ENCODE measurements at regions not wholly inside any gene's neighbourhood (a gene's known extent, or its start where the extent isn't known, plus 50 kb on each side); places are given as distances from the start of the nearest gene placed in this dataset.

DNA sequence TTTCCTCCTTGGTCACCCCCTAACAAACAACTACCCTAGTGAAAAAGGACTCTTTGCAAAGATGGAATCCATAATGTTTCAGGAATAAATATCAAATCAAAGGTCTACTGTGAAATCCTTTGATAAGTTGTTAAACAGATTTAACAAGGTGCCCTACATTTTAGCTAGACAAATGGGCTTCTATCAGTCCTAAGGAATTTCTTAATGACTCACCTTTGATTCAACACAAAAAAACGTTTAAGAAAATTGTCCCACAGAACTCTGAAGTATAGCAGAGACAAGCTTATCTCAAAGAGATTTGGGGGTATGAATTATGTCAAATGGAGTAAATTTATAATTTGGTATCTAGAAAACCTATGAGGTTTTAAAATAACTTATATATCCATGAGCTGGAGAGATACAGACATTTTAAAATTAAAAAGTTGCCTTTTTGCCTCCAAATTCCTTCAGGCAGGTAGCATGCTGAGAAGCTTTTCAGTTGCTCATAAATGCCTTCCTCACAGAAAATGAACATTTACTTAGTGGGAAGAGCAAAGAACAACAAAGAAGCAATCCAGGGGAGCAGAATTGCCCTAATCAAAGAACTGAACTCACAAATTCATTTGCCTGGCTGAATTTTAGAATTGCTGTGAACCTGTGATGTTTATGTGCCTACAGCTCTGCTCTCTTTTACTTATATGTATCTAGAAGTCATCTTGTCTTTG is 649.3 kb downstream of the STPG2 start:
- TF ChIP-seq NR2F2 (IDR thresholded peaks at IDR 0.05) = no peak
- no peak for TF ChIP-seq EGR1 (IDR thresholded peaks at IDR 0.05; ENCODE audit: low read depth in 2 of 2)
- TF ChIP-seq HNF4G (IDR thresholded peaks at IDR 0.05) = no peak
- TF ChIP-seq RAD21 (IDR thresholded peaks at IDR 0.05) = no peak
- no peak for TF ChIP-seq GABPA (IDR thresholded peaks at IDR 0.05 in 1 of 2, conservative IDR thresholded peaks at IDR 0.05 in 1 of 2)
- TF ChIP-seq, protein P1, sequence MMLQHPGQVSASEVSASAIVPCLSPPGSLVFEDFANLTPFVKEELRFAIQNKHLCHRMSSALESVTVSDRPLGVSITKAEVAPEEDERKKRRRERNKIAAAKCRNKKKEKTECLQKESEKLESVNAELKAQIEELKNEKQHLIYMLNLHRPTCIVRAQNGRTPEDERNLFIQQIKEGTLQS (IDR thresholded peaks at IDR 0.05) = no peak
- TF ChIP-seq, protein P2, sequence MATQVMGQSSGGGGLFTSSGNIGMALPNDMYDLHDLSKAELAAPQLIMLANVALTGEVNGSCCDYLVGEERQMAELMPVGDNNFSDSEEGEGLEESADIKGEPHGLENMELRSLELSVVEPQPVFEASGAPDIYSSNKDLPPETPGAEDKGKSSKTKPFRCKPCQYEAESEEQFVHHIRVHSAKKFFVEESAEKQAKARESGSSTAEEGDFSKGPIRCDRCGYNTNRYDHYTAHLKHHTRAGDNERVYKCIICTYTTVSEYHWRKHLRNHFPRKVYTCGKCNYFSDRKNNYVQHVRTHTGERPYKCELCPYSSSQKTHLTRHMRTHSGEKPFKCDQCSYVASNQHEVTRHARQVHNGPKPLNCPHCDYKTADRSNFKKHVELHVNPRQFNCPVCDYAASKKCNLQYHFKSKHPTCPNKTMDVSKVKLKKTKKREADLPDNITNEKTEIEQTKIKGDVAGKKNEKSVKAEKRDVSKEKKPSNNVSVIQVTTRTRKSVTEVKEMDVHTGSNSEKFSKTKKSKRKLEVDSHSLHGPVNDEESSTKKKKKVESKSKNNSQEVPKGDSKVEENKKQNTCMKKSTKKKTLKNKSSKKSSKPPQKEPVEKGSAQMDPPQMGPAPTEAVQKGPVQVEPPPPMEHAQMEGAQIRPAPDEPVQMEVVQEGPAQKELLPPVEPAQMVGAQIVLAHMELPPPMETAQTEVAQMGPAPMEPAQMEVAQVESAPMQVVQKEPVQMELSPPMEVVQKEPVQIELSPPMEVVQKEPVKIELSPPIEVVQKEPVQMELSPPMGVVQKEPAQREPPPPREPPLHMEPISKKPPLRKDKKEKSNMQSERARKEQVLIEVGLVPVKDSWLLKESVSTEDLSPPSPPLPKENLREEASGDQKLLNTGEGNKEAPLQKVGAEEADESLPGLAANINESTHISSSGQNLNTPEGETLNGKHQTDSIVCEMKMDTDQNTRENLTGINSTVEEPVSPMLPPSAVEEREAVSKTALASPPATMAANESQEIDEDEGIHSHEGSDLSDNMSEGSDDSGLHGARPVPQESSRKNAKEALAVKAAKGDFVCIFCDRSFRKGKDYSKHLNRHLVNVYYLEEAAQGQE (IDR thresholded peaks at IDR 0.05) = no peak
- no peak for TF ChIP-seq SP1 (IDR thresholded peaks at IDR 0.05)
- TF ChIP-seq, protein P3, sequence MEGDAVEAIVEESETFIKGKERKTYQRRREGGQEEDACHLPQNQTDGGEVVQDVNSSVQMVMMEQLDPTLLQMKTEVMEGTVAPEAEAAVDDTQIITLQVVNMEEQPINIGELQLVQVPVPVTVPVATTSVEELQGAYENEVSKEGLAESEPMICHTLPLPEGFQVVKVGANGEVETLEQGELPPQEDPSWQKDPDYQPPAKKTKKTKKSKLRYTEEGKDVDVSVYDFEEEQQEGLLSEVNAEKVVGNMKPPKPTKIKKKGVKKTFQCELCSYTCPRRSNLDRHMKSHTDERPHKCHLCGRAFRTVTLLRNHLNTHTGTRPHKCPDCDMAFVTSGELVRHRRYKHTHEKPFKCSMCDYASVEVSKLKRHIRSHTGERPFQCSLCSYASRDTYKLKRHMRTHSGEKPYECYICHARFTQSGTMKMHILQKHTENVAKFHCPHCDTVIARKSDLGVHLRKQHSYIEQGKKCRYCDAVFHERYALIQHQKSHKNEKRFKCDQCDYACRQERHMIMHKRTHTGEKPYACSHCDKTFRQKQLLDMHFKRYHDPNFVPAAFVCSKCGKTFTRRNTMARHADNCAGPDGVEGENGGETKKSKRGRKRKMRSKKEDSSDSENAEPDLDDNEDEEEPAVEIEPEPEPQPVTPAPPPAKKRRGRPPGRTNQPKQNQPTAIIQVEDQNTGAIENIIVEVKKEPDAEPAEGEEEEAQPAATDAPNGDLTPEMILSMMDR (IDR thresholded peaks at IDR 0.05; ENCODE audit: low read depth, low read length, missing input control) = no peak
- no peak for TF ChIP-seq RXRA (IDR thresholded peaks at IDR 0.05)
- TF ChIP-seq HNF4A (conservative IDR thresholded peaks at IDR 0.05) = no peak
- no peak for TF ChIP-seq FOXA2 (IDR thresholded peaks at IDR 0.05)
- TF ChIP-seq TAF1 (conservative IDR thresholded peaks at IDR 0.05) = no peak
- TF ChIP-seq JUND (IDR thresholded peaks at IDR 0.05) = no peak
- no peak for TF ChIP-seq FOXA1 (IDR thresholded peaks at IDR 0.05)
- TF ChIP-seq, protein P4, sequence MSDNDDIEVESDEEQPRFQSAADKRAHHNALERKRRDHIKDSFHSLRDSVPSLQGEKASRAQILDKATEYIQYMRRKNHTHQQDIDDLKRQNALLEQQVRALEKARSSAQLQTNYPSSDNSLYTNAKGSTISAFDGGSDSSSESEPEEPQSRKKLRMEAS (IDR thresholded peaks at IDR 0.05) = no peak
- TF ChIP-seq, protein P5, sequence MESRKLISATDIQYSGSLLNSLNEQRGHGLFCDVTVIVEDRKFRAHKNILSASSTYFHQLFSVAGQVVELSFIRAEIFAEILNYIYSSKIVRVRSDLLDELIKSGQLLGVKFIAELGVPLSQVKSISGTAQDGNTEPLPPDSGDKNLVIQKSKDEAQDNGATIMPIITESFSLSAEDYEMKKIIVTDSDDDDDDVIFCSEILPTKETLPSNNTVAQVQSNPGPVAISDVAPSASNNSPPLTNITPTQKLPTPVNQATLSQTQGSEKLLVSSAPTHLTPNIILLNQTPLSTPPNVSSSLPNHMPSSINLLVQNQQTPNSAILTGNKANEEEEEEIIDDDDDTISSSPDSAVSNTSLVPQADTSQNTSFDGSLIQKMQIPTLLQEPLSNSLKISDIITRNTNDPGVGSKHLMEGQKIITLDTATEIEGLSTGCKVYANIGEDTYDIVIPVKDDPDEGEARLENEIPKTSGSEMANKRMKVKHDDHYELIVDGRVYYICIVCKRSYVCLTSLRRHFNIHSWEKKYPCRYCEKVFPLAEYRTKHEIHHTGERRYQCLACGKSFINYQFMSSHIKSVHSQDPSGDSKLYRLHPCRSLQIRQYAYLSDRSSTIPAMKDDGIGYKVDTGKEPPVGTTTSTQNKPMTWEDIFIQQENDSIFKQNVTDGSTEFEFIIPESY (IDR thresholded peaks at IDR 0.05) = no peak
- H3K36me3 ChIP-seq (ENCODE audit: control insufficient read depth in 4 of 4, insufficient read depth in 3 of 4, low read depth in 1 of 4, low read length in 3 of 4) = no peaks in the 10 kb centered on the region
- H3K9me3 ChIP-seq (ENCODE audit: control insufficient read depth in 4 of 4, low read length in 3 of 4) = no peaks in the 10 kb centered on the region
- no peak overlapping the region for H3K9ac ChIP-seq (ENCODE audit: low read depth in 1 of 2, low read length in 2 of 2)
- no peak overlapping the region for H3K4me3 ChIP-seq (ENCODE audit: low read depth in 1 of 3, low read length in 3 of 3)
- DNase-seq (ENCODE audit: low spot score) = no peak
- no peaks in the 10 kb centered on the region for H3K27me3 ChIP-seq (ENCODE audit: control insufficient read depth in 4 of 4, insufficient read depth in 4 of 4, low read length in 3 of 4)
- peaks cover 0 to 4% (median 0%) of the 10 kb centered on the region in 4 donors for H3K4me1 ChIP-seq (ENCODE audit: control insufficient read depth in 4 of 4, insufficient read depth in 4 of 4, low read length in 3 of 4)
- 48% methylated on average over 1 of the region's 1 CpG for WGBS
- H3K27ac ChIP-seq (ENCODE audit: low read depth in 1 of 2, low read length in 2 of 2) = no peak overlapping the region

Data from liver (tissue), 8 donors.